NCI-H526 (cell line): ENCODE measurements at regions not wholly inside any gene's neighbourhood (a gene's known extent, or its start where the extent isn't known, plus 50 kb on each side); places are given as distances from the start of the nearest gene placed in this dataset.

Source experiments
- DNase-seq, 2 experiments: peaks; one replicate each; lab custom pipeline; 2025; lab: John Stamatoyannopoulos, UW

GRCh38 chr4:111873801-111874200 lies 271.5 kb upstream of the FAM241A start:
- DNase-seq, result no peak

- no peak for DNase-seq
Observed at GRCh38 chr4:111879539-111879938, 265.7 kb upstream of the FAM241A start.

GRCh38 chr4:111880116-111880515 lies 265.1 kb upstream of the FAM241A start:
- DNase-seq, result no peak

DNA sequence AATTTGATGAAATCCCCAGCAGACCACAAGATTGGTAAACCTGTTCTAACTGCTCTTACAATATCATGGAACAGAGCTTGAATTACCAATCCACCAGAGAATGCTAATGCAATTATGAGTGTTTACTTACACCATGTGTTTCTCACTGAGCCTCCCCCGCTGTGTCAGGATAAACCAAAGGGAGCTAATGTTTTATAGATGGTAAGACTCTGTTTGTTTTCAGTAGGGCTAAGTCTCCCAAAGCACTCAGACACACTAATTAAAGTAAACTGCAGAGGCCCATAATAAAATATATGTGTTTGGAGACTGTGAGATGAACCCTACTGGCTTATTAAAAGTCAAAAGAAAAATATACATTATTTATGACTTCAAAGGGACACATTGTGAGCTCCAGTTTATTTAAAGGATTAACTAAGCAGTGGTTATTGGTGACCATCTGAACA lies 261.7 kb upstream of the FAM241A start:
- peak in 1 of 2 experiments; percentile 5 for DNase-seq

- DNase-seq, result no peak
Observed at GRCh38 chr4:111890412-111890811, 254.8 kb upstream of the FAM241A start.

GRCh38 chr4:111905511-111905910 lies 239.7 kb upstream of the FAM241A start:
- no peak for DNase-seq

- no peak for DNase-seq
Observed at GRCh38 chr4:111919639-111920038, 225.6 kb upstream of the FAM241A start.

DNA sequence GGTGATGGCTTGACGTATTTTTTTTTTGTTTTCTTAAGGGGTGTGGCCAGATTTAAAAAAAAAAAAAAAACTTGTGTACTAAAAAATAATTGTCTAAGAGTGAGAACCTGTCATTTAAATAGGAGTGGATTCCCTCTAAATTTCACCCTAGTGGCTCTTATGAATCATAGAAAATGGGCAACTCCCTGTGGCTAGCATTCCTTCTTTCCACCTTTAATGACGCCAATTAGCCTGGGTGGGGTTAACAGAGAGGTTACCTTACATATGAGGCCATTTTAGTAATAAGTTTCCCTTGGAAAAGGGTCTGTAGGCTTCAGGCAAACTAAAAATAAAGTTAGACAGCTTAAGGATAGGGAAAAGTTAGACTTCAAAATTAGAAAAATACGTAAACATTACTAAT lies 223.5 kb upstream of the FAM241A start:
- no peak for DNase-seq

DNA sequence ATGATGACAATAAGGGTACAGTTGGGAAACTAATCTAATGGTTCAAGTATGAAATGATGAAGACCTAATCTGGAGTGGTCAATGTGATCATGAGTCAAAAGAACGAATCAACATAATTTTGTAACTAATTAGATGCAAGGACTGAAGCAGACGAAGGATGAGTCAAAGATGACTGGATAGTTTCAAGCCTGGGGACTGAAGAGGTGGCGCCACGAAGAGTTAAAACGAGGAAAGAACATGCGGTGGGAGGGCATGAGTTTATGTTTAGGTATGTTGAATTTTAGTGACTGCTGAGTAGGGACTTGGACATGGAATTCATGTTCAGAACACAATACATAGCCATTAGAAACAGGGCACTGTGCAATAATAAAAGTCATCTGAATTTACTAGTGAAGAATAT lies 221.5 kb upstream of the FAM241A start:
- DNase-seq, result no peak

DNA sequence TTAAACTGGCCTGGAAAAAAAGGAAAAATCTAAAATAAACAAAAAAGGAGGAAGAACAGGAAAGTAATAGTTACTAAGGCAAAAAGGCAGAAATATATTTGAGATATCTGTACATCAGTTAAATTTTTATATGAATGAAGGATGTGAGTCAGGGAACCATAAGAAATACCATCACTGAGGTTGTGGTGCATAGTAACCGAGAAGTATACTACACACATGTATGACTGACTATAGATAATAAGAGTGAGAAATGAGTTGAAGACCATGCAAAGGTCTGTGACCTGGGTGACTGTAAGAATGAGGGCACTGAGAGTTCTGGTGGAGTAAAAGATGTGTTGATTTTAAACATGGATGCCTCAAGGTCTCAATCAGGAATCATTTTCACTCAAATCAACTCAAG lies 220.6 kb upstream of the FAM241A start:
- DNase-seq, result no peak

DNA sequence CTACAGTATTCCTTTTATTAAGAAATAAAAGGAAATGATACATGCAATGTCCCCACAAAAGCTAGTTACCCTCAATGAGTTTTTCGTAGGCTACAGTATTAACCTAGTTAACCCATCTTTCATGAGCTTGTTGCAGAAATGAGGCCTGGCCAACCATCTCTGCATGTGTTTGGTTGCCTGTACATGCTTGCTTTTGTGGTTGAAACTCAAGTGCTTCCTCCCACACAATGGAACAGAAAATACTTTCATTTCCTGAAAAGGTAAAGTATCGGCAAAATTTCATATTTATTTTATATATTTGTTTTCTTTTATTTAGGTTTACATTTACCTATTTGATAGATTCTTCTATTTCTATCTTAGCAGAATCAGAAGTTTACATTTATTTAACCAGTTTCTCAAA lies 214.6 kb upstream of the FAM241A start:
- DNase-seq, result no peak

DNA sequence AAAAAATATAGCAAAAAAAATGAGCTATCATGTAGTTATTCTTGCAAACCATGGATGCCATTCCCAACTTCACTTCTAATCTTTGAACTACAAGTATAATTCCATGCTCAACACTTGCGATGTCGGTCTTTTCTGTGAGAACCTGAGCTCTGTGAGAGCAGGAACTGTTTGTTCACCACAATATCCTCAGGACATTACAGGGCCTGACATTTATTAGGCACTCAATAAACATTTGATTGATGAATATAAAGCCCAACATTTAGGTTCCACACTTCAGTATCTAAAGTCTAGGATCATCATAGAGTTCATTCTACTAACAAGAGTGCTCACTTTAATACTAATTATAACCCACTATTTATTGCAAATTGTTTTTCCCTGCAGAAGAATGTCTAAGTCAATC lies 211.6 kb upstream of the FAM241A start:
- no peak for DNase-seq

DNA sequence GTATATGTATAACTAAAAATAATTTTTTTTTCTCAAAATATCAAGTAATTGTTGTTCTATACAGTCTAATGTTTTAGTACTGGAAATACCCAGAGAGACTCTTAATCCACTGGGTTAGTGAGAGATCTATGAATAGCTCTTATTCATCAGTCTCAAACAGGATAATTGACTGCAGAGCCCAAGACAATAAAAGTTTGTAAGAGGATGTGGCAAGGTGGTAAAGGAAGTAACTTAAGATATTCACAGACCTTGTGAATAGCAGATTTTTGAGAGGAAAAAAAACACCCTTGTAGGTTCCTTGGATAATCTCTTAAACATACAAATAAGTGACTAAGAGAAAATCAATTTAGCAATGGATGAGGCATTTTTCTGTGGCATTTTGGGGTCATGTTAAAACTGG lies 210.9 kb upstream of the FAM241A start:
- no peak for DNase-seq

DNA sequence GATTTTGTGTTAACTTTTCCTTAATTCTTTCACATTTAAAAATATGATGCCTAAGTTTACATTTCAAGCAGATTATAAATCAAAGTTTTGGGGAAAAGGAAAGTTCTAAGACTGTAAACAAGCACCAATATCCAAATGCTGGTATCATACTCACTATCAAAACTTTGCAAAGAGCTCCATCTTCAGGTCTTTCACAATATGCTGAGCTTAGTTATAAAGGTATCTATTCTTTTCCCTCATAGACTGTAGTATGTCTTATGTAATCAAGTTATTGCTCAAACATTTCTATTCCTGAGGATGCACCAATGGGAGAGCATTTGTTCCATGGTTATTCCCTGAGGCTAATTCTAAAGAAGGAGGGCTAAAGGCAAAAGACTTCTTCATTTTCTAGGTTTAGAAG lies 207.9 kb upstream of the FAM241A start:
- peak; percentile 41 to 56 for DNase-seq

DNA sequence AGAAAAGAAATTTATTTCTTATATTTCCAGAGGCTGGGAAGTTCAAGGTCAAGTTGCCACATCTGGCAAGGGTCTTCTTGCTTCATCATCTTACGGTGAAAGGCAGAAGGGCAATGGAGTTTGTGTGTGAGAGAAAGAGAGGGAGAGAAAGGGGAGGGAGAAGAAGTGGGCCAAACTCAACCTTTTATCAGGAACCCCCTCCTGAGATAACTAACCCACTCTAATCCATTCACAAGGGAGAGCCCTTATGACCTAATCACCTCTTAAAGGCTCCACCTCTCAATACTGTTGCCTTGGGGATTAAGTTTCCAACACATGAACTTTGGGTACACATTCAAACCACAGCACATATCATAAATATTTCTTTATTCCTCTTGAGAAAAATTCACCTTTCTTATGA lies 203.3 kb upstream of the FAM241A start:
- DNase-seq, result no peak

GRCh38 chr4:111943796-111944203 lies 201.5 kb upstream of the FAM241A start:
- DNase-seq, result peak; percentile 46 to 63

DNA sequence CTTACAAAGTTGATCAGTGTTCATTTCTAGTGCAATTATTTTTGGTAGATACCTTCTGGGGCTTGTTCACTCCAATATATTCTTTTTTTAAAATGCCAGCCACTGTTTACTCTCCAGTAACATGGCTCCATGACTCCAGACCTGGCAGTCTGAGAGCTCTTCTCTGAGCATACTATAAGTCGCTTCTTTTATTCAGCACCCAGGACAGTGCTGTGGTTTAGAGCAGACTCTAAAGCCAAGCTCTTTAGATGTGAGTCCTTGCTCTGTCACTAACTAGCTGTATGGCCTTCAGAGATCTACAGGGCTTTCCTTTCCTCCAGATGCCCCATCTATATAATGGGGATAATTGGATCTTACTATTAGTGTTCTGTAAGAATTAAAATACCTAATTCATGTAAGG lies 200.2 kb upstream of the FAM241A start:
- DNase-seq, result no peak

GRCh38 chr4:111946800-111947199 lies 198.5 kb upstream of the FAM241A start:
- no peak for DNase-seq

GRCh38 chr4:111952688-111953087 lies 192.6 kb upstream of the FAM241A start:
- DNase-seq, result no peak

DNA sequence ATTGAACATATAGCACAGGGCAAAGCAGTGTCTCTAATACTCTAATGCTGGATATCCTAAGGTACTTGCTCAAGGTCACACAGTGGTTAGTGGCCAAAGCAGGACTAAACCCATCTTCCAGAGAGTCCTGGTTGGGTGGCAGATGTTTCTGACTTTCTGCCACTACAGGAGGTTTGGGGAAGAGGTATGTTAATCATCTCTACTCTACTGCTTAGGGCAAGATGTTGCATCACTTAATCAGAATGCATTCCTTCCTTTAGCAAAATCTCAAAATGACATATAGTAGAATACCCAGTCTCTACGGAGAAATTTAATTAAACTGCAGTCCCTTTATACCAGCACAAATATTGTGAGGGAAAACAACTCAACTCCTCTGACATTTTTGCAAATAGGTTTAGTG lies 190.7 kb upstream of the FAM241A start:
- no peak for DNase-seq

DNA sequence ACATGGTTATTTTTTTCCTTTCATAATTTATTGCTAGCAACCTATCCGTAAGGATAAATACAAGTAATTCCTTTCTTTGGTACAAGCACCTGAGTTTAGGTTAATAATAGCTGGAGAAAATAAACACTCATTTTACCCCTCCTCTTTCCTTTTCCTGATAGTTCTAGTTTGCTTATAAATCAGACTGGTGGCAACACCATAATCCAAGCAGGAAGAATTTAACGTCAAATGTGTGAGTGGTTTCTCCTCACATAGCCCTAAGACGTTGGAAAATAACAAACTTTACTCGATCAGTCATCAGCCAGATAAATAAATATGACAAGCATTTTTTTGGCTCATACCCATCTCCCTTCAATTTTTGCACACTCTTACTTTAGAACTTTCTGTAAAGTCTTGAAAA lies 190.3 kb upstream of the FAM241A start:
- no peak for DNase-seq

DNA sequence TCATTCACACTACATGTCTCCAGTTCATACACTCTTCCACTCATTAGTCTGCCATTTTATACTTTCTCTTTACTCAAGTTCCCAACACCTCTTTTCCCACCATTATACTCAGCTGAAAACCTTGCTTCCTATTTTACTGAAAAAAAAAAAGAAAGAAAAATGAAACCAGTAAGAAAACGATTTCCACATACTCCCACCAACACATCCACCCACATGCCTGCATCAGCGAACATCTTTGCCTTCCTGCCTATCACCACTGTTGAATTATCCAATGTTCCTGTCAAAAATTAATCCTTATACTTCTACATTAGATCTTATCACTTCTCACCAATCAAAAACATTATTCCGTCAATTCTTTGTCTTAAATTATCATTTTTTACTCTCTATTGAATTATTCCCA lies 188.1 kb upstream of the FAM241A start:
- DNase-seq, result no peak

GRCh38 chr4:111957997-111958396 lies 187.3 kb upstream of the FAM241A start:
- no peak for DNase-seq

DNA sequence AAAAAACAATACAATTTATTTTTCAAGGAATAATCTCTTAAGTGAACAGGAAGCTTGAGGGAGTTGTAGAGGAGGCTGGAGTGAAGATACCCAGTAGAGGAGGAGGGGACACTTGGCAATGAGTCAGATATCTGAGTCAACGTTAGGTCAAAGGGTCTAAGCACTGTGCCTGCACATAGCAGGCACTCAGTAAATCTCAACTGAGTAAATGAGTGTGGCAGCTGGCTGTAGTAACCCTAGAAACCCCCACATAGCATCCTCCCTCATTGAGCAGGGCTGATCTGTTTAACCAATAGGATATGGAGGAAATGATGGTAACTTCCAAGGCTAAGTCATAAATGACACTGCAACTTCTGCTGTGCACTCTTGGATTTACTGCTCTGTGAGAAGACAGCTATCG lies 186.0 kb upstream of the FAM241A start:
- DNase-seq, result no peak

GRCh38 chr4:111960241-111960667 lies 185.0 kb upstream of the FAM241A start:
- DNase-seq, result no peak
